GM23338 (cell line): ENCODE measurements at regions not wholly inside any gene's neighbourhood (a gene's known extent, or its start where the extent isn't known, plus 50 kb on each side); places are given as distances from the start of the nearest gene placed in this dataset.

ENCODE experiments used
- ATAC-seq: fragments of 200-7000 bp; cut with Tn5 transposase; 3 replicates; pipeline ENCODE4 v1.9.1; 2020
- DNase-seq: peaks from one replicate; pipeline ENCODE4 v3.0.0-alpha.2; 2015; ENCODE audit warnings: low spot score
- H2AFZ ChIP-seq: fragments of 200-600 bp; sonication (generic); 2 replicates; pipeline ENCODE4 v1.8.0; 2016; ENCODE audit warnings: antibody characterized with exemption, mild to moderate bottlenecking, moderate library complexity
- H3F3A ChIP-seq: fragments of 200-600 bp; sonication (generic); replicated peaks from 2 replicates; pipeline ENCODE4 v1.8.0; 2017; ENCODE audit warnings: antibody characterized with exemption, mixed run types, low read depth
- H3K27ac ChIP-seq: fragments of 200-600 bp; sonication (generic); 2 replicates; pipeline ENCODE4 v1.6.1; 2016; ENCODE audit warnings: low read depth
- H3K27me3 ChIP-seq: fragments of 200-600 bp; sonication (generic); 2 replicates; pipeline ENCODE4 v1.8.0; 2016; ENCODE audit warnings: mild to moderate bottlenecking, mixed run types, moderate library complexity; ENCODE audit not compliant: insufficient read depth
- H3K36me3 ChIP-seq: fragments of 200-600 bp; sonication (generic); 2 replicates; pipeline ENCODE4 v1.8.0; 2016; ENCODE audit warnings: mild to moderate bottlenecking; ENCODE audit not compliant: insufficient read depth
- H3K4me1 ChIP-seq: fragments of 200-600 bp; sonication (generic); 2 replicates; pipeline ENCODE4 v1.8.0; 2016; ENCODE audit warnings: mild to moderate bottlenecking, moderate library complexity; ENCODE audit not compliant: insufficient read depth
- H3K4me2 ChIP-seq: fragments of 200-600 bp; sonication (generic); 2 replicates; pipeline ENCODE4 v1.7.1; 2017; ENCODE audit warnings: mixed run types
- H3K4me3 ChIP-seq: fragments of 200-600 bp; sonication (generic); 2 replicates; pipeline ENCODE4 v1.6.1; 2016; ENCODE audit warnings: mixed run types
- H3K79me2 ChIP-seq: fragments of 200-600 bp; sonication (generic); replicated peaks from 2 replicates; pipeline ENCODE4 v1.8.0; 2017; ENCODE audit warnings: mild to moderate bottlenecking; ENCODE audit not compliant: insufficient read depth
- H3K9me2 ChIP-seq: fragments of 200-600 bp; sonication (generic); 2 replicates; pipeline ENCODE4 v1.8.0; 2017; ENCODE audit not compliant: insufficient read depth
- H4K20me1 ChIP-seq: fragments of 200-600 bp; sonication (generic); replicated peaks from 2 replicates; pipeline ENCODE4 v1.8.0; 2017; ENCODE audit warnings: mild to moderate bottlenecking; ENCODE audit not compliant: insufficient read depth
- H3K27ac Mint-ChIP-seq: 2 replicates; pipeline ENCODE4 v1.8.0; 2020; ENCODE audit warnings: inconsistent platforms, mild to moderate bottlenecking, moderate library complexity, mixed read lengths
- H3K27me3 Mint-ChIP-seq: 3 replicates; pipeline ENCODE4 v1.8.0; 2022; ENCODE audit warnings: low read depth, mild to moderate bottlenecking, moderate library complexity, mixed read lengths, inconsistent platforms; ENCODE audit not compliant: insufficient read depth, poor library complexity
- H3K36me3 Mint-ChIP-seq: 3 replicates; pipeline ENCODE4 v1.8.0; 2021; ENCODE audit warnings: low read depth, mild to moderate bottlenecking, inconsistent platforms, moderate library complexity, mixed read lengths
- H3K4me1 Mint-ChIP-seq: 3 replicates; pipeline ENCODE4 v1.8.0; 2020; ENCODE audit warnings: mild to moderate bottlenecking, inconsistent platforms, mixed read lengths
- H3K4me3 Mint-ChIP-seq: 3 replicates; pipeline ENCODE4 v1.8.0; 2021; ENCODE audit warnings: moderate library complexity, mild to moderate bottlenecking, inconsistent platforms, mixed read lengths
- H3K9me3 Mint-ChIP-seq: 3 replicates; pipeline ENCODE4 v1.8.0; 2020; ENCODE audit warnings: moderate library complexity, mild to moderate bottlenecking, inconsistent platforms, mixed read lengths
- CREB1 ChIP-seq: fragments of 250-450 bp; sonication (Bioruptor Pico); IDR thresholded peaks from 2 replicates; pipeline ENCODE4 v1.5.0; 2020; ENCODE audit warnings: low read depth, mild to moderate bottlenecking, moderate library complexity
- NANOG ChIP-seq: IDR thresholded peaks from 2 replicates; pipeline ENCODE4 v1.6.1; 2016; ENCODE audit warnings: antibody characterized with exemption, borderline replicate concordance
- ZNF462 ChIP-seq: fragments of 250-450 bp; sonication (Bioruptor Pico); IDR thresholded peaks from 2 replicates; pipeline ENCODE4 v1.5.0; 2020; ENCODE audit warnings: mild to moderate bottlenecking, moderate library complexity

- peak; percentile 35 for DNase-seq
- no peaks in the 10 kb centered on the region for H3K36me3 Mint-ChIP-seq
- TF ChIP-seq CREB1 (CRISPR knock-in tag): no peak
- TF ChIP-seq ZNF462 (CRISPR knock-in tag): peak; percentile 25; the same call in 1 of the 2 replicates
- Histone ChIP-seq H3K9me2 (peaks cover 3% of the 10 kb centered on the region; the same call in 1 of the 2 replicates), H3K27ac (0 out of 2 replicates have a peak overlapping the region, but pooled peaks have one; percentile 33), H2AFZ (no peak overlapping the region), H3F3A (peaks cover 14% of the 10 kb centered on the region; the same call in 1 of the 2 replicates), H3K36me3 (no peaks in the 10 kb centered on the region), H3K79me2 (no peaks in the 10 kb centered on the region), H4K20me1 (no peaks in the 10 kb centered on the region), H3K4me1 (peaks cover 49% of the 10 kb centered on the region), H3K4me2 (peak overlapping the region; percentile 91), H3K4me3 (no peak overlapping the region), H3K27me3 (peaks cover 20% of the 10 kb centered on the region)
- no peak for ATAC-seq
- no peak overlapping the region for H3K27ac Mint-ChIP-seq
- H3K27me3 Mint-ChIP-seq: peaks cover 33% of the 10 kb centered on the region
- peaks cover 36% of the 10 kb centered on the region for H3K4me1 Mint-ChIP-seq
- H3K9me3 Mint-ChIP-seq: no peaks in the 10 kb centered on the region
- no peak overlapping the region; the same call in 2 of the 3 replicates for H3K4me3 Mint-ChIP-seq
Measured at GRCh38 chr12:115450017-115450416, 766.0 kb upstream of the TBX3 start.

GRCh38 chr12:115449526-115449925 is 765.6 kb upstream of the TBX3 start:
- Mint-ChIP-seq H3K36me3 (no peaks in the 10 kb centered on the region), H3K4me3 (no peak overlapping the region), H3K27me3 (peaks cover 33% of the 10 kb centered on the region), H3K9me3 (no peaks in the 10 kb centered on the region), H3K4me1 (peaks cover 36% of the 10 kb centered on the region), H3K27ac (no peak overlapping the region)
- H3K4me3 ChIP-seq: no peak overlapping the region
- H3K79me2 ChIP-seq: no peaks in the 10 kb centered on the region
- H3K4me1 ChIP-seq: peaks cover 47% of the 10 kb centered on the region
- H3K27me3 ChIP-seq: peaks cover 20% of the 10 kb centered on the region
- ATAC-seq: no peak
- H3K27ac ChIP-seq: 0 out of 2 replicates have a peak overlapping the region, but pooled peaks have one; percentile 33
- H3K4me2 ChIP-seq: peak overlapping the region; percentile 91
- TF ChIP-seq NANOG: no peak
- H4K20me1 ChIP-seq: no peaks in the 10 kb centered on the region
- no peaks in the 10 kb centered on the region for H3K36me3 ChIP-seq
- DNase-seq: no peak
- H2AFZ ChIP-seq: no peak overlapping the region; the same call in 1 of the 2 replicates
- H3K9me2 ChIP-seq: peaks cover 3% of the 10 kb centered on the region; the same call in 1 of the 2 replicates
- peaks cover 14% of the 10 kb centered on the region; the same call in 1 of the 2 replicates for H3F3A ChIP-seq
